PC-9 (cell line): ENCODE measurements at regions not wholly inside any gene's neighbourhood (a gene's known extent, or its start where the extent isn't known, plus 50 kb on each side); places are given as distances from the start of the nearest gene placed in this dataset.

Source experiments
- EZH2 ChIP-seq: fragments of 200-600 bp; sonication (generic); IDR thresholded peaks from 2 replicates; pipeline ENCODE4 v1.8.0; 2017; ENCODE audit warnings: antibody characterized with exemption, low read depth
- TF ChIP-seq, protein P1 (sequence below): fragments of 200-600 bp; sonication (generic); conservative IDR thresholded peaks from 2 replicates; pipeline ENCODE4 v1.6.1; 2017; ENCODE audit warnings: mixed run types, antibody characterized with exemption, mild to moderate bottlenecking, moderate library complexity

DNA sequence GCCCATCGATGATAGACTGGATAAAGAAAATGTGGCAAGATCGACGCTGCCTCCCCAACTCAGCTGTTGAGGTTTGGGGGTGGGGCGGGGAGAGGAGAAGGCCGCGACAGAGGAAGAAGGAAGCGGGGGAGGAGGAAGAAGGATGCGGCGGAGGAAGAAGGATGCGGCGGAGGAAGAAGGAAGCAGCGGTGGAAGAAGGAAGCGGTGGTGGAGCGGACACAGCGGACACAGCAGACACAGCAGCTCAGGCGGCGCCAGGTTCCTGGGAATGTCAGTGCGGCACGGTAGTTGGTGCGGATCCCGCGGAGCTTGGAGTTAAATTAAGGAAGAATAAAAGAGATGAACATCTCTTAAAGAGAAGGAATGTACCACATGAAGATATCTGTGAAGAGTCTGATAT, 163.9 kb upstream of the NT5E start:
- TF ChIP-seq, protein P1, sequence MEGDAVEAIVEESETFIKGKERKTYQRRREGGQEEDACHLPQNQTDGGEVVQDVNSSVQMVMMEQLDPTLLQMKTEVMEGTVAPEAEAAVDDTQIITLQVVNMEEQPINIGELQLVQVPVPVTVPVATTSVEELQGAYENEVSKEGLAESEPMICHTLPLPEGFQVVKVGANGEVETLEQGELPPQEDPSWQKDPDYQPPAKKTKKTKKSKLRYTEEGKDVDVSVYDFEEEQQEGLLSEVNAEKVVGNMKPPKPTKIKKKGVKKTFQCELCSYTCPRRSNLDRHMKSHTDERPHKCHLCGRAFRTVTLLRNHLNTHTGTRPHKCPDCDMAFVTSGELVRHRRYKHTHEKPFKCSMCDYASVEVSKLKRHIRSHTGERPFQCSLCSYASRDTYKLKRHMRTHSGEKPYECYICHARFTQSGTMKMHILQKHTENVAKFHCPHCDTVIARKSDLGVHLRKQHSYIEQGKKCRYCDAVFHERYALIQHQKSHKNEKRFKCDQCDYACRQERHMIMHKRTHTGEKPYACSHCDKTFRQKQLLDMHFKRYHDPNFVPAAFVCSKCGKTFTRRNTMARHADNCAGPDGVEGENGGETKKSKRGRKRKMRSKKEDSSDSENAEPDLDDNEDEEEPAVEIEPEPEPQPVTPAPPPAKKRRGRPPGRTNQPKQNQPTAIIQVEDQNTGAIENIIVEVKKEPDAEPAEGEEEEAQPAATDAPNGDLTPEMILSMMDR = no peak
- TF ChIP-seq EZH2 = no peak
